Anterior cingulate cortex (tissue), 58 donors: ENCODE measurements at regions not wholly inside any gene's neighbourhood (a gene's known extent, or its start where the extent isn't known, plus 50 kb on each side); places are given as distances from the start of the nearest gene placed in this dataset.
"Not testable (repeated sequence)": the region's sequence is repeated elsewhere in the genome, so short reads cannot be mapped to it uniquely, and the experiment has no call there.

Experiments used
- DNase-seq, 58 donors: peaks; one replicate each; lab custom pipeline; 2025; lab: John Stamatoyannopoulos, UW

DNA sequence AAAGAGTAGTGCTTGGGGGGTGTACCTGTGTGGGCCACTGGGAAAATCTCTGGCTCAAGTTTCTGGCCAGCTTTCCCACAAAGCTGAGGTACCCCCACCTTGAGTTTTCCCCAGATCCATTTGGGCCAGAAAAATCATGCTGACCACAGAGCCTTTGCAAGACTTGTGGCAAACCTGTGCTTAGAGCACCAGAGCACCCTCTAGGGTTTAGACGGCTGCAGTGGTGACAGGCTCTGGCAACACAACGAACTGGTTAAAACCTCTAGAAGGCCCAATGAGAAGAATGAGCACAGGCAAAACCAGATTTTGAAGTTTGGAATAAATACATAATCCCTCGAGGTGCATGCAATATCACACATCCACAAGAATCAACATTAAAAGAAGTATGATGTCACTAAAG, 290.7 kb upstream of the FOLH1 start:
- no peak for DNase-seq

- DNase-seq, result no peak
Measured at GRCh38 chr11:49505231-49505630, 296.8 kb upstream of the FOLH1 start.

GRCh38 chr11:49526240-49526829, 317.9 kb upstream of the FOLH1 start:
- DNase-seq, result peak in 11 of 58 donors; percentile 0 to 39 (median 1)

DNA sequence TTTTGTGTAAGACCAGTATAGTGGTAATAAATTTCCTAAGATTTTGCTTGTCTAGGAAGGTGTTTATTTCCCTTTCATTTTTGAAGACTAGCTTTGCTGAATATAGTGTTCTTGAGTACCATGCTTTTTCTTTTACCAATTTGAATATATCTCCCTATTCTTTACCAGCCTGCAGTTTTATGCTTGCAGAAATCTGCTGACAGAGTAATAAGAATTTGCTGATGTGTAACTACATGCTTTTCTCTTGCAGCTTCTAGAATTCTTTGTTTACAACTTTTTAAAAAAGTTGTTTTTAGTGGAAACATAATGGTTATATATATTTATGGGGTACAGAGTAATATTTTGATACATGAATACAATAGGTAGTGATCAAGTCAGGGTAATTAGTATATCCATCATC, 324.8 kb upstream of the FOLH1 start:
- no peak for DNase-seq

DNA sequence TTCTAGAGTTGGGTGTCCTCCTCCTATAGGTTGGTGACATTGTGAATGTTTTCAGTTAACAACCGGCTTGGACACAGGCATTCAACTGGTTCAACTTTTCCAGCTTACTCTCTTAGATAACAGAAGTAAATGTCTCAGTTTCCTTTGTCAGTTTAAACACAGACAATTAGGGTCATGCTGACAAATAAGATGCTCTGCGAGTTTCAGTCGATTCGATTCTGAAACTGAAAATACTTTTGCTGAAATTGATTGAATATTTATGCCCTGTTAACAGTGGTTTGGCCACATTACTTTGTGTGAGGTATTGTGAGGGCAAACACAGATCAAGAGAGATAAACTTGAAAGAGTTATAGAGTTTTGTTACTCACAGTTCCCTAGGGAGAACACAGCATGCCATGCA, 330.5 kb upstream of the FOLH1 start:
- DNase-seq, result not testable (repeated sequence)

GRCh38 chr11:49558261-49558847, 350.0 kb upstream of the FOLH1 start:
- peak in 16 of 58 donors; percentile 1 to 48 (median 24) for DNase-seq

DNA sequence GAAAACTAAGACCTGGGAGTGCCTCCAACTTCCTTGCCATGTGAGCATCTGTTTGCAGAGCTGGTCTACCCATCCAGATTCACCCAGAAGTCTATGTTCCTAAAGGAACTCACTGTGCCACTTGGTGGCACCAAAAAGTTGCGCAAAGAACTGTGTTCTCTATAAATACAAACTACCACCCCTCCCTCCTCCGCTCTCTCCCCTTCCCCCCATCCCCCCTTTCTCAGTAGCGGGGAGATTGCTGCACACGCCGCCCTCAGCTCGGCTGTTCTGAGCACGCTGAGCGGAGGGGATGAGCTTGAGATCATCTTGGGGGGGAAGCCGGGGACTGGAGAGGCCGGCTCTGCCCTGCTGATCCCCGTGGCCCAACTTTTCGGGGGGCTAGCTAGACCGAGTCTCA, 352.2 kb upstream of the FOLH1 start:
- peak in 23 of 58 donors; percentile 0 to 71 (median 20) for DNase-seq

DNA sequence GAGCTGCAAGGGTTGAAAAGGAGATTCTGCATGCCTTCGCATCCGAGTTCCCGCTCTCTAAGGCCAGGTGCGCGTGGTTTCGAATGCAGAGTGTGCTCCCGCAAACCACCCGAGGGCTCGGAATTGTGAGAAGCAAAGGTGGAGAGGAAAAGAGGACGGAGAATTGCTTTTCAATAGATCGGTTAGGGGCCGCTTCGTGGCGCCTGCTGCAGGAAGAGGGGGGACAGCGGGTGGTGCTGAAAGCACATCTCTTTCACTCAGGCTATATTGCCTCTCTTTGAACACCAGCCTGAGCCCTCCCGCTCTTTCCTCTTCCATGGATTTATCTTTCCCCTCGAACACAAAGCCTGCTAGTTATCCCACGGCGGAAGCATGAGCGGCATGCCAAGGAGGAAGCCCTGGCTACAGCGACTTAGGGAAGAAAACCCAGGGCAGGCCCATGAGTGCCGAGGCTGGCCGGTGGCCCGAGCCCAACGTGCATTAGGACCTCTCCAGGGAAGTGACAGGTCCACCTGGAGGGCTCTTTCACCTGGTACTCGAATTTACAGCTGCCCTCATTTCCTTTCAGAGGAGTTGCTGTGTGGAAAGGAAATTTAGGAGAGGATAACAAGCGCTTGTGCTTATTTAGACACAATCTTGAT, 353.0 kb upstream of the FOLH1 start:
- peak in 4 of 58 donors; percentile 0 to 7 (median 3) for DNase-seq

- not testable (repeated sequence) for DNase-seq
Measured at GRCh38 chr11:49562262-49562661, 353.9 kb upstream of the FOLH1 start.

GRCh38 chr11:49579492-49579891, 371.1 kb upstream of the FOLH1 start:
- not testable (repeated sequence) for DNase-seq

GRCh38 chr11:49585495-49585894, 366.7 kb upstream of the OR4C13 start:
- not testable (repeated sequence) for DNase-seq

- not testable (repeated sequence) for DNase-seq
Measured at GRCh38 chr11:49608892-49609291, 343.3 kb upstream of the OR4C13 start.

DNA sequence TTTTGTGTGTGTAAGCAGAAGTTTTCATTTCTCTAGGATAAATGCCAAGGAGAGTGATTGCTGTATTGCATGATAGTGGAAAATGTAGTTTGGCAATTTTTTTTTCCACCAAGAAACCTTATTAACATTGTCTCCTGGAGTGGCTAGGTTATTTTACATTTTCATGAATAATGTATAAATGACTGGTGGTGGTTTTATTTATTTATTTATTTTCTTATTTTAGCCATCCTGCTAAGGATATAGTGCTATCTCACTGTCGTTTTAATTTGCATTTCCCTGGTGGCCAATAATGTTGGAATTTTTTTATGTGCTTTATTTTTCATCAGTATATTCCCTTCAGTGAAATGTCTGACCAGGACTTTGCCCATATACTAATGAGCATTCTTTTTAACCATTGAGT, 328.3 kb upstream of the OR4C13 start:
- DNase-seq, result not testable (repeated sequence)

DNA sequence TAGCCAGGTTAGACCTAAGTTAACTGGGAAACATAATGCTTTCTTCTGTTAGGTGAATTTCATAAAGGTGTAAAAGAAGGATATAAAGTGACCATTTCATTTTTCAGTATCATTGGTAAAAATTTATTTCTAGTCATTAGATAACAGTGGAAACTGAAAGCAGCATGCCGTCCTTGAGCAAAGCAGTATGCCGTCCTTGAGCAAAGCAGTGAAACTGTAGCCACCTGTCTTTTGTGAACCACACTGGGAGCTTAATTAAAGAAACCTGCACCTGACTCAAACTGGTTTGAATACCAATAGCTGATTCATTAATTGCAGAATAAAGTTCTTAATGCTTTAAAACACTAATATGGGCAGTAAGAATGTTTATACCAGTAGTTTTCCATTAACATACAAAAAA, 281.5 kb upstream of the OR4C13 start:
- DNase-seq, result not testable (repeated sequence)

GRCh38 chr11:49702121-49702520, 250.1 kb upstream of the OR4C13 start:
- DNase-seq, result not testable (repeated sequence)

- not testable (repeated sequence) for DNase-seq
Measured at GRCh38 chr11:49750447-49750846, 201.7 kb upstream of the OR4C13 start.

DNA sequence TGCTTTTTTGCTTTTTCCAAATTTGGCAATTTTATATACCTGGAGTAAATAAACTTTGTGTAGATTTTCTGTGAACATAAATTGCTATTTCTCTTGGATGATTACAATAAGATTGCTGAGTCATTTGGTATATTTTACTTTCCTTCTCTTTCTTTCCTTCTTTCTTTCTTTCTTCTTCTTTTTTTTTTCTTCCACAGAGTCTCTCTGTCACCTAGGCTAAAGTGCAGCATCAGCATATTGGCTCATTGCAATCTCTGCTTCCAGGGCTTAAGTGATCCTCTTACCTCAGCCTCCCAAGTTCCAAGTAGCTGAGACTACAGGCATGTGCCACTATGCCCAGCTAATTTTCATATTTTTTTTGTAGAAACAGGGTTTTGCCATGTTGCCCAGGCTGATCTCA, 201.2 kb upstream of the OR4C13 start:
- not testable (repeated sequence) for DNase-seq

GRCh38 chr11:49780791-49781190, 171.4 kb upstream of the OR4C13 start:
- not testable (repeated sequence) for DNase-seq

GRCh38 chr11:49782000-49782399, 170.2 kb upstream of the OR4C13 start:
- not testable (repeated sequence) for DNase-seq

DNA sequence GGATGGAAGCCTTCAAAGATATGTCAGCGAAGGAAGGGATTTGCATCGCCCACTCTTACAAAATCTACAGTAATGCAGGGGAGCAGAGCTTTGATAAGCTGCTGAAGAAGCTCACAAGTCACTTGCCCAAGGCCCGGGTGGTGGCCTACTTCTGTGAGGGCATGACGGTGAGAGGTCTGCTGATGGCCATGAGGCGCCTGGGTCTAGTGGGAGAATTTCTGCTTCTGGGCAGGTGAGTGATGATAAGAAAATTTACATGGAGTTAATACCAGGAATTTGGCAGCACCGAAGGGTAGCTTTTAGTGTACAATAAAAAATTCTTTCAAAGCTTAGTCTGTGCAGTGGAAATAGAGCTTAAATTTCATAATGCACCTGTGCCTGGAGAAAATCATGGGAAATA, 168.3 kb upstream of the OR4C13 start:
- DNase-seq, result not testable (repeated sequence)

DNA sequence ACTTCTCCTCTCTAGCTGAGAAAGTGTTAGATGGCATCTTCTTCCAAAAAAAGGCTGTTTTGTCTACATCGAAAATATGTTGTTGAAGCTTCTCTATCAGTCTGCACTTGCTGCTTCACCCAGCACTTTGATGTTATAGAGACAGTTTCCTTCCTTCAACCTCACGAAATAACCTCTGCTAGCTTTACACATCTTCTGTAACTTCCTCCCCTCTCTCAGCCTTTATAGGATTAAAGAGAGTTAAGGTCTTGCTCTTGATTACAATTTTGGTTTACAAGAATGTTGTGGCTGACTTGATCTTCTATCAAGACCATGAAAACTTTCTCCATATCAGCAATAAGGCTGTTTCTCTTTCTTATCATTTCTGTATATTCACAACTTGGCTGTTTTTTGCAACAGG, 162.4 kb upstream of the OR4C13 start:
- not testable (repeated sequence) for DNase-seq
